Type B pancreatic cell (in vitro differentiated cells): ENCODE measurements at regions not wholly inside any gene's neighbourhood (a gene's known extent, or its start where the extent isn't known, plus 50 kb on each side); places are given as distances from the start of the nearest gene placed in this dataset.
"Not testable (repeated sequence)": the region's sequence is repeated elsewhere in the genome, so short reads cannot be mapped to it uniquely, and the experiment has no call there.

Experiments used
- DNase-seq: peaks from one replicate; pipeline ENCODE4 v3.0.0; 2021; ENCODE audit warnings: mixed read lengths; ENCODE audit not compliant: unreplicated experiment; ENCODE audit errors: extremely low spot score
- H3K27ac Mint-ChIP-seq: 2 replicates; pipeline ENCODE4 v1.8.0; 2021; ENCODE audit warnings: mild to moderate bottlenecking, mixed read lengths
- H3K27me3 Mint-ChIP-seq: 2 replicates; pipeline ENCODE4 v1.8.0; 2021; ENCODE audit warnings: mixed read lengths
- H3K36me3 Mint-ChIP-seq: 2 replicates; pipeline ENCODE4 v1.8.0; 2021; ENCODE audit warnings: mixed read lengths
- H3K4me1 Mint-ChIP-seq: one replicate; pipeline ENCODE4 v1.8.0; 2021; ENCODE audit warnings: mixed read lengths; ENCODE audit not compliant: unreplicated experiment
- H3K4me3 Mint-ChIP-seq: 2 replicates; pipeline ENCODE4 v1.8.0; 2021; ENCODE audit warnings: mild to moderate bottlenecking, mixed read lengths
- H3K9me3 Mint-ChIP-seq: 2 replicates; pipeline ENCODE4 v1.8.0; 2021; ENCODE audit warnings: mixed read lengths
- TF ChIP-seq, protein P1 (sequence below): fragments of 200-600 bp; sonication (generic); conservative IDR thresholded peaks from 2 replicates; pipeline ENCODE4 v1.5.0; 2021; ENCODE audit warnings: antibody characterized with exemption, mild to moderate bottlenecking

DNA sequence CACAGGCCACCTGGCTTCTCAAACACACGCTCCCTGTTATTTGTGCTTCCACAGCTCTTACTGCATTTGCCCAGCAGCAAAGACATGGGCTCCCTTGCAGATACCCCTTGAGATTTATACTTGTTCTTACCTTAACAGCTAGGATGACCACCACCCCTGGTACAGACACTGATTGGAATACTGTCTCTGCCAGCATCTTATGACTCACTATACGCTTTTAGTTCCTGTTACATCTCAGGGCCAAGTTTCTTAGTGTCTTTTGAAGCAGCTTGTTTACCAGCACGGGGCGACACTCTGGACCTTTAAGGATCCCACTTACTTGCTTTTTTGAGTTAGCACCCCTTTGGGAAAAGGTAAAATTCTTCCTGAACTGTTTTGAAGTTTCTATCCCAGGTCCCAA is 874.8 kb downstream of the KCNT2 start:
- Mint-ChIP-seq H3K36me3 (no peaks in the 10 kb centered on the region), H3K9me3 (peaks cover 4% of the 10 kb centered on the region), H3K27me3 (no peaks in the 10 kb centered on the region), H3K27ac (no peak overlapping the region), H3K4me1 (no peaks in the 10 kb centered on the region), H3K4me3 (no peak overlapping the region)
- no peak for DNase-seq
- TF ChIP-seq, protein P1, sequence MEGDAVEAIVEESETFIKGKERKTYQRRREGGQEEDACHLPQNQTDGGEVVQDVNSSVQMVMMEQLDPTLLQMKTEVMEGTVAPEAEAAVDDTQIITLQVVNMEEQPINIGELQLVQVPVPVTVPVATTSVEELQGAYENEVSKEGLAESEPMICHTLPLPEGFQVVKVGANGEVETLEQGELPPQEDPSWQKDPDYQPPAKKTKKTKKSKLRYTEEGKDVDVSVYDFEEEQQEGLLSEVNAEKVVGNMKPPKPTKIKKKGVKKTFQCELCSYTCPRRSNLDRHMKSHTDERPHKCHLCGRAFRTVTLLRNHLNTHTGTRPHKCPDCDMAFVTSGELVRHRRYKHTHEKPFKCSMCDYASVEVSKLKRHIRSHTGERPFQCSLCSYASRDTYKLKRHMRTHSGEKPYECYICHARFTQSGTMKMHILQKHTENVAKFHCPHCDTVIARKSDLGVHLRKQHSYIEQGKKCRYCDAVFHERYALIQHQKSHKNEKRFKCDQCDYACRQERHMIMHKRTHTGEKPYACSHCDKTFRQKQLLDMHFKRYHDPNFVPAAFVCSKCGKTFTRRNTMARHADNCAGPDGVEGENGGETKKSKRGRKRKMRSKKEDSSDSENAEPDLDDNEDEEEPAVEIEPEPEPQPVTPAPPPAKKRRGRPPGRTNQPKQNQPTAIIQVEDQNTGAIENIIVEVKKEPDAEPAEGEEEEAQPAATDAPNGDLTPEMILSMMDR: no peak

DNA sequence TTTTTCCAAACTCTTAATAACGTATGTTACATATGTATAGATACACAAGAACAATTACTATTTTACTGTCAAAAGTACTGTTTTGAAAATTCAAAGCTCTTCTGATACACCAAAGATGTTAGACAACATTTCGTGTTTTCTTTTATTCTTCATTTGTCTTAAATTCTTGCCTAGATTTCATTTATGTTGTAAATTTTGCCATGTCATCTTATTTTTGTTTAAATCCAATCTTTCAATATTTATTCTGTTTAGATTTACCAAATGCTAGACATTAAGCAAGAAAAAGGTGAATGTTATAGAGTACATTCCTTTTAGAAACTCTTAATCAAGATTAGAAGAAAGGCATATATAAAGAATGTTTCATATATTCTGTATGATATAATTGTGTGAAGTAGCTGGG is 876.9 kb downstream of the KCNT2 start:
- H3K36me3 Mint-ChIP-seq: no peaks in the 10 kb centered on the region
- H3K27me3 Mint-ChIP-seq: no peaks in the 10 kb centered on the region
- H3K9me3 Mint-ChIP-seq: peaks cover 4% of the 10 kb centered on the region
- TF ChIP-seq, protein P1: no peak
- H3K4me1 Mint-ChIP-seq: no peaks in the 10 kb centered on the region
- DNase-seq: no peak
- no peak overlapping the region for H3K27ac Mint-ChIP-seq
- H3K4me3 Mint-ChIP-seq: no peak overlapping the region

DNA sequence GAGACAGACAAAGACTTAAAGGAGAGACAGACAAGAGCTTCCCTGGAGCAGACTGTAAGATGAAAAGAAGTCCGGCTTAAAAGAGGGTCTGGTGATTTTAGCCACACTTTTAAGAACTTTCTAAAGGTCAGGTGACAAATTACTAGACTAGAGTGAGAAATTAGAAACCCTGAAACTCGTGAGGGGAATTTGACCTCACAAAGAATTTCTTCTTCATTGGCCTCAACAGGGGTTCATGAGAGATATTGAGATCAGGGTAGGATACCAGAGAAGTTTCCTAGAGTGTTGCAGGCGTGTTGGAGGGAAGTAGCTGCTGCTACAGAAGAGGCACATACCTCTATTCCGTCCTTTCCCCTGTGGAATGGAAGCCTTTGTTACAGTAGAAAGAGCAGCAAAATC is 884.4 kb downstream of the KCNT2 start:
- Mint-ChIP-seq H3K36me3 (no peaks in the 10 kb centered on the region), H3K9me3 (no peaks in the 10 kb centered on the region), H3K4me1 (no peaks in the 10 kb centered on the region), H3K27ac (no peak overlapping the region), H3K4me3 (no peak overlapping the region), H3K27me3 (no peaks in the 10 kb centered on the region)
- no peak for DNase-seq
- TF ChIP-seq, protein P1: no peak

DNA sequence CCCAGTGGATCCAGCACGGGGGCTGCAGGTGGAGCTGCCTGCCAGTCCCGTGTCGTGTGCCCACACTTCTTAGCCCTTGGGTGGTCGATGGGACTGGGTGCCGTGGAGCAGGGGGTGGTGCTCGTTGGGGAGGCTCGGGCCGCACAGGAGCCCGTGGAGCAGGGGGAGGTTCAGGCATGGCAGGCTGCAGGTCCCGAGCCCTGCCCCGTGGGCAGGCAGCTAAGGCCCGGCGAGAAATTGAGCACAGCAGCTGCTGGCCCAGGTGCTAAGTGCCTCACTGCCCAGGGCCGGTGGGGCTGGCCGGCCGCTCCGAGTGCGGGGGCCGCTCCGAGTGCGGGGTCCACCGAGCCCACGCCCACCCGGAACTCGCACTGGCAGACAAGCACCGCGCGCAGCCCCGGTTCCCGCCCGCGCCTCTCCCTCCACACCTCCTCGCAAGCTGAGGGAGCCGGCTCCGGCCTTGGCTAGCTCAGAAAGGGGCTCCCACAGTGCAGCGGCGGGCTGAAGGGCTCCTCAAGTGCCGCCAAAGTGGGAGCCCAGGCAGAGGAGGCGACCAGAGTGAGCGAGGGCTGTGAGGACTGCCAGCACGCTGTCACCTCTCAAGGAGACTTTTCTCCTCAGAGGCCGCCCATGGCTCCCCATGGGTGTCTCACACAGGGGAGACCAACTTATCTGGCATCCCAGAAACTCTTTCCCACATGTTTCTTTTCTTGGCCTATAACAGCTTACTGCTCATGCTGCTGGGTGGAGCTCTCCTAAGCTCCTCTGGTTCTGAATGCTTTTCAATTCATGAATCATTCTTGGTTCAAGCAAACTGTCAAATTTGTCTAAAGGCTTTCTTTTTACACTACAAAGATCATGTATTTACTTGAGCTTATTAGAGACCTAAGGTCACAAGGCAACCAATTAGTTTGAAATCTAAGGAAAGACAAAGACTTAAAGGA is 885.1 kb downstream of the KCNT2 start:
- H3K36me3 Mint-ChIP-seq, H3K9me3 Mint-ChIP-seq, DNase-seq, H3K27ac Mint-ChIP-seq, H3K27me3 Mint-ChIP-seq, H3K4me3 Mint-ChIP-seq, H3K4me1 Mint-ChIP-seq: not testable (repeated sequence)

DNA sequence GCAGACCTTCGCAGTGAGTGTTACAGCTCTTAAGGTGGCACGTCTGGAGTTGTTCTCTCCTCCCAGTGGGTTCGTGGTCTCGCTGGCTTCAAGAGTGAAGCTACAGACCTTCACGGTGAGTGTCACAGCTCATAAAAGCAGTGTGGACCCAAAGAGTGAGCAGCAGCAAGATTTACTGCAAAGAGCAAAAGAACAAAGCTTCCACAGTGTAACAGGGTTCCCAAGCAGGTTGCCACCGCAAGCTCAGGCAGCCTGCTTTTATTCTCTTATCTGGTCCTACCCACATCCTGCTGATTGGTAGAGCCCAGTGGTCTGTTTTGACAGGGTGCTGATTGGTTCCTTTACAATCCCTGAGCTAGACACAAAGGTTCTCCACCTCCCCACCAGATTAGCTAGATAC is 886.1 kb downstream of the KCNT2 start:
- not testable (repeated sequence) for H3K4me3 Mint-ChIP-seq

DNA sequence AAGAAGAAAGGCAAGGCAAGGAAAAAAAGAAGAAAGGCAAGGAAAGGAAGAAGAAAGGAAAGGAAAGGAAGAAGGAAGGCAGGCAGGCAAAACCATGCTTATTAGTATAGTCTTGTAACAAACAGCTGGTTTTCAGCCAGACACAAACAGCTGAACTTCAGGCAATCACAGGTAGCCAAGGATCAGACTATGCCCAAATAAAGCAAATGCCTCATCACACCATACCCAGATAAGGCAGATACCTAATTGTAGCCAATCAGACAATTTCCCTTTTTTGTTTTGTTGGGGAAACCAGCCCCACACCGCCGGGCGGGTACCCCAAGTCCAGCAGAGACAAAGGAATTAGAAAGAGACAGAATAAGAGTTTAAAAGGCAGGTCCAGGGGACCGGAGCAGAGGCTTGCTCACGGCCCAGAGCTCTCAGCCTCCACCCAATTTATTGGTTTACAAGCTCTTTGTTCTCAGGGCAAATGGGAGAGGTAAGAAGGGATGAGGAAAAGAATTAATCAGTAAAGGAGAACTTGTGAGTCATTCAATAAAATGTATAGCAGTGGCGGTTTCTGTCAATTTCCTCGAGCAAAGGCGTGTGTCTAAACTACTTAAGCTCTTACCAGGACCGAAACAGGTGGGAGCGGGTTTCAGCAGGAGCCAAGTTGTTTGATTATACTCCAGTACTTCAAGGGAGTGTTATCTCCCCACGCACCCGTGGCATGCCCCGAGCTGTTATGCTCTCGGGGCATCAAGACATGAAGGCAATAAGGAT is 886.8 kb downstream of the KCNT2 start:
- Mint-ChIP-seq H3K27me3 (no peaks in the 10 kb centered on the region), H3K9me3 (no peaks in the 10 kb centered on the region), H3K4me3 (peak overlapping the region; percentile 30), H3K36me3 (no peaks in the 10 kb centered on the region), H3K4me1 (no peaks in the 10 kb centered on the region), H3K27ac (peak overlapping the region; percentile 39)
- no peak for DNase-seq
- TF ChIP-seq, protein P1: no peak

More for the DNA sequence above, 886.1 kb downstream of the KCNT2 start:
- not testable (repeated sequence) for H3K9me3 Mint-ChIP-seq, H3K27me3 Mint-ChIP-seq, H3K36me3 Mint-ChIP-seq, DNase-seq, H3K4me1 Mint-ChIP-seq
- peak overlapping the region; percentile 39 for H3K27ac Mint-ChIP-seq
